GM12878 (cell line): ENCODE measurements at regions not wholly inside any gene's neighbourhood (a gene's known extent, or its start where the extent isn't known, plus 50 kb on each side); places are given as distances from the start of the nearest gene placed in this dataset.

Source experiments
- ATAC-seq: fragments of 200-7000 bp; cut with Tn5 transposase; 3 replicates; pipeline ENCODE4 v1.9.1; 2020; ENCODE audit warnings: mild to moderate bottlenecking, moderate library complexity
- BruUV-seq: library from RNA; stranded (reverse); fragments of 400-500 nt; replicated peaks from 2 replicates; lab custom pipeline; 2021; lab: Mats Ljungman, UMichigan
- CTCF ChIA-PET: fragments of 300-600 bp; sonication (Branson Sonifier 250); formaldehyde crosslinking; extraction: SDS; loops from one replicate; lab custom pipeline; 2021; ENCODE audit warnings: inconsistent platforms; lab: Yijun Ruan, JAX
- POLR2A ChIA-PET: fragments of 350-600 bp; formaldehyde crosslinking; extraction: SDS; loops from one replicate; lab custom pipeline; 2021; ENCODE audit warnings: inconsistent platforms; lab: Charles Lee
- RAD21 ChIA-PET: fragments of 300-600 bp; sonication (Branson Sonifier 250); formaldehyde crosslinking; loops from one replicate; lab custom pipeline; 2023; ENCODE audit warnings: antibody characterized with exemption; ENCODE audit not compliant: unreplicated experiment; lab: Charles Lee
- SMC1A ChIA-PET: fragments of 300-600 bp; sonication (Branson Sonifier 250); formaldehyde crosslinking; loops from one replicate; lab custom pipeline; 2023; ENCODE audit not compliant: unreplicated experiment, uncharacterized antibody; lab: Charles Lee
- DNase-seq: peaks from one replicate; pipeline ENCODE4 v3.0.0-alpha.2; 2011; ENCODE audit warnings: low read depth, low spot score
- FAIRE-seq: peaks from 3 replicates; lab custom pipeline; 2011; peaks lifted over from hg19 to GRCh38; lab: Jason Lieb, UNC
- H2AFZ ChIP-seq: 2 replicates; pipeline ENCODE4 v1.6.0; 2011; ENCODE audit warnings: low read depth, low read length, control low read depth; ENCODE audit not compliant: control insufficient read depth
- H3K27ac ChIP-seq: 2 replicates; pipeline ENCODE4 v1.5.1; 2011; ENCODE audit warnings: control low read depth; ENCODE audit not compliant: control insufficient read depth, insufficient read depth
- H3K27me3 ChIP-seq, 2 experiments: replicated peaks in 1 of 2; 2 replicates each; pipeline versions ENCODE4 v1.6.0 to v1.6.1; 2011; ENCODE audit warnings: low read length in 1 of 2; ENCODE audit not compliant: control insufficient read depth in 2 of 2, insufficient read depth in 2 of 2
- H3K36me3 ChIP-seq, 2 experiments: 2 replicates each; pipeline ENCODE4 v1.5.1; 2011; ENCODE audit warnings: low read length in 1 of 2; ENCODE audit not compliant: control insufficient read depth in 2 of 2, insufficient read depth in 2 of 2
- H3K4me1 ChIP-seq: 2 replicates; pipeline ENCODE4 v1.6.1; 2011; ENCODE audit warnings: mild to moderate bottlenecking, low read length, moderate library complexity, mixed read lengths; ENCODE audit not compliant: control insufficient read depth, insufficient read depth
- H3K4me2 ChIP-seq: 2 replicates; pipeline ENCODE4 v1.6.0; 2011; ENCODE audit warnings: control low read depth; ENCODE audit not compliant: control insufficient read depth, insufficient read depth
- H3K4me3 ChIP-seq: fragments of 200-600 bp; sonication (generic); 2 replicates; pipeline ENCODE4 v1.5.1; 2016
- H3K79me2 ChIP-seq: 2 replicates; pipeline ENCODE4 v1.6.0; 2011; ENCODE audit warnings: low read length; ENCODE audit not compliant: control insufficient read depth, insufficient read depth
- H3K9ac ChIP-seq: 2 replicates; pipeline ENCODE4 v1.8.0; 2011; ENCODE audit warnings: low read length, control low read depth, mixed read lengths; ENCODE audit not compliant: control insufficient read depth, insufficient read depth
- H3K9me3 ChIP-seq: replicated peaks from 3 replicates; pipeline ENCODE4 v1.5.1; 2011; ENCODE audit warnings: mild to moderate bottlenecking, low read length; ENCODE audit not compliant: control insufficient read depth, insufficient read depth
- H4K20me1 ChIP-seq: 2 replicates; pipeline ENCODE4 v1.6.0; 2011; ENCODE audit not compliant: control insufficient read depth, insufficient read depth
- CEBPZ ChIP-seq: fragments of 150-350 bp; IDR thresholded peaks from 2 replicates; pipeline ENCODE4 v1.6.1; 2016; ENCODE audit warnings: low read depth, low read length
- E2F4 ChIP-seq: IDR thresholded peaks from 2 replicates; pipeline ENCODE4 v1.6.1; 2012; ENCODE audit warnings: low read depth, low read length, improper control_type of control experiment
- KLF5 ChIP-seq: fragments of 450-650 bp; IDR thresholded peaks from 2 replicates; pipeline ENCODE4 v1.6.1; 2014; ENCODE audit warnings: mild to moderate bottlenecking; ENCODE audit not compliant: partially characterized antibody
- MYC ChIP-seq: IDR thresholded peaks from 2 replicates; pipeline ENCODE4 v1.6.1; 2011; ENCODE audit warnings: mild to moderate bottlenecking, low read length, moderate library complexity, inconsistent platforms; ENCODE audit not compliant: insufficient read depth, insufficient replicate concordance, insufficient read length, severe bottlenecking
- POLR2AphosphoS2 ChIP-seq: IDR thresholded peaks from 2 replicates; pipeline ENCODE4 v1.6.1; 2011; ENCODE audit warnings: low read depth, mild to moderate bottlenecking, low read length, improper control_type of control experiment, moderate library complexity
- SMAD5 ChIP-seq: IDR thresholded peaks from 2 replicates; pipeline ENCODE4 v1.6.1; 2016; ENCODE audit warnings: antibody characterized with exemption, low read depth
- ZBTB11 ChIP-seq: fragments of 450-650 bp; formaldehyde crosslinking; IDR thresholded peaks from 2 replicates; pipeline ENCODE4 v1.5.0; 2022; ENCODE audit warnings: mild to moderate bottlenecking, missing genetic modification characterization
- ZNF207 ChIP-seq: fragments of 450-650 bp; IDR thresholded peaks from 2 replicates; pipeline ENCODE4 v1.6.1; 2014; ENCODE audit warnings: antibody characterized with exemption, mild to moderate bottlenecking, borderline replicate concordance
- WGBS: methylation state at CpG from one replicate; pipeline ENCODE4 v1.1.6; 2016; ENCODE audit warnings: low lambda C conversion rate; ENCODE audit not compliant: insufficient replicate concordance, insufficient coverage; ENCODE audit errors: missing lambda C conversion rate; 5-methylcytosine and 5-hydroxymethylcytosine counted together
- in situ Hi-C: fragments of 300-500 bp; cut with MboI; formaldehyde crosslinking; loops from 9 replicates; pipeline ENCODE4 v1.14.3; 2018; ENCODE audit warnings: mixed read lengths
- intact Hi-C: fragments of 100-400 bp; cut with micrococcal nuclease; formaldehyde crosslinking; loops from one replicate; pipeline ENCODE4 v1.14.2; 2022; ENCODE audit not compliant: unreplicated experiment

GRCh38 chr4:79227860-79228259 lies 98.0 kb downstream of the NAA11 start:
- Histone ChIP-seq H3K36me3 (no peaks in the 10 kb centered on the region), H3K9me3 (no peaks in the 10 kb centered on the region), H2AFZ (no peak overlapping the region), H3K27me3 (no peaks in the 10 kb centered on the region)
- RAD21 ChIA-PET = no interaction called here
- no peak for FAIRE-seq
- BruUV-seq = no TSS peak
- POLR2A ChIA-PET = no interaction called here
- no peak for TF ChIP-seq POLR2AphosphoS2
- TF ChIP-seq, all 136 proteins: peak for 0
- DNase-seq (no peak), ATAC-seq (no peak)
- Histone ChIP-seq H3K4me2 (no peak overlapping the region), H3K4me3 (no peak overlapping the region), H3K27ac (no peak overlapping the region), H3K9ac (no peak overlapping the region), H3K79me2 (no peaks in the 10 kb centered on the region), H3K4me1 (no peaks in the 10 kb centered on the region), H4K20me1 (no peaks in the 10 kb centered on the region)
- in situ Hi-C loops = no loop called here
- 47% methylated on average over 2 of the region's 2 CpGs for WGBS
- SMC1A ChIA-PET = no interaction called here
- CTCF ChIA-PET = interaction anchor here (0.6 kb wide), 1 partner anchor 830 kb away, joined by 3 read pairs; no protein-coding TSS in a partner anchor
- intact Hi-C loops = no loop called here

GRCh38 chr4:79225360-79225759 lies 100.5 kb downstream of the NAA11 start:
- SMC1A ChIA-PET = interaction anchor here (0.6 to 2.4 kb wide), 17 partner anchors 9 to 313 kb away, joined by 3 to 30 read pairs (median 5); no protein-coding TSS in a partner anchor
- no peak for FAIRE-seq
- RAD21 ChIA-PET = interaction anchor here (0.7 to 1.9 kb wide), 11 partner anchors 7 to 44 kb away, joined by 3 to 6 read pairs (median 4); no protein-coding TSS in a partner anchor
- in situ Hi-C loops (no loop called here), intact Hi-C loops (no loop called here)
- H3K79me2 ChIP-seq = no peaks in the 10 kb centered on the region
- no peaks in the 10 kb centered on the region for H3K27me3 ChIP-seq
- no peak overlapping the region for H3K27ac ChIP-seq
- ATAC-seq = peak; percentile 12; the same call in 2 of the 3 replicates
- H2AFZ ChIP-seq = no peak overlapping the region
- H3K9me3 ChIP-seq = no peaks in the 10 kb centered on the region
- POLR2A ChIA-PET = interaction anchor here (0.6 to 1.7 kb wide), 7 partner anchors 9 to 1530 kb away, joined by 3 to 6 read pairs (median 3); no protein-coding TSS in a partner anchor
- 26% methylated on average over 3 of the region's 3 CpGs for WGBS
- no peak overlapping the region for H3K4me2 ChIP-seq
- H3K4me3 ChIP-seq = no peak overlapping the region
- H3K36me3 ChIP-seq = no peaks in the 10 kb centered on the region
- BruUV-seq = no TSS peak
- no peak for DNase-seq
- no peaks in the 10 kb centered on the region for H3K4me1 ChIP-seq
- CTCF ChIA-PET = interaction anchor here (0.8 to 1.9 kb wide), 9 partner anchors 8 to 184 kb away, joined by 3 to 6 read pairs (median 4); no protein-coding TSS in a partner anchor
- no peak overlapping the region for H3K9ac ChIP-seq
- H4K20me1 ChIP-seq = no peaks in the 10 kb centered on the region
- TF ChIP-seq MYC (no peak), SMAD5 (no peak), KLF5 (no peak), ZBTB11 (CRISPR knock-in tag) (no peak), E2F4 (no peak), CEBPZ (no peak), ZNF207 (no peak)
